Panc1 (cell line): ENCODE measurements at regions not wholly inside any gene's neighbourhood (a gene's known extent, or its start where the extent isn't known, plus 50 kb on each side); places are given as distances from the start of the nearest gene placed in this dataset.

Source experiments
- CTCF ChIP-seq: fragments of 450-650 bp; IDR thresholded peaks from 2 replicates; pipeline ENCODE4 v1.5.1; 2017; ENCODE audit warnings: mild to moderate bottlenecking
- TCF7L2 ChIP-seq: IDR thresholded peaks from 2 replicates; pipeline ENCODE4 v1.6.1; 2011; ENCODE audit warnings: mild to moderate bottlenecking, low read depth, low read length, inconsistent platforms

GRCh38 chr14:62185078-62185477 is 422.9 kb downstream of the SNAPC1 start:
- TF ChIP-seq CTCF (no peak), TCF7L2 (no peak)
